ENCODE measurements at regions not wholly inside any gene's neighbourhood (a gene's known extent, or its start where the extent isn't known, plus 50 kb on each side); places are given as distances from the start of the nearest gene placed in this dataset.

DNA sequence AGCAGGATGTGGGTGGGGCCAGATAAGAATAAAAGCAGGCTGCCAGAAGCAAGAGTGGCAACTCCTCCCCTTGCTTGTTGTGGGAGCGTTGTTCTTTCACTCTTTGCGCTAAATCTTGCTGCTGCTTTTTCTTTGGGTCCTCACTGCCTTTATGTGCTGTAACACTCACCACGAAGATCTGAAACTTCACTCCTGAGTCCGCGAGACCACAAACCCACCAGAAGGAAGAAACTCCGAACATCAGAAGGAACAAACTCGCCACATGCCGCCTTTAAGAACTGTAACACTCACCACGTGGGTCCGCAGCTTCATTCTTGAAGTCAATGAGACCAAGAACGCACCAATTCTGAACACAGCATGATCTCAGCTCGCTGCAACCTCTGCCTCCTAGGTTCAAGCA lies 72.9 kb downstream of the IL12A start:
- TF ChIP-seq, protein P1, sequence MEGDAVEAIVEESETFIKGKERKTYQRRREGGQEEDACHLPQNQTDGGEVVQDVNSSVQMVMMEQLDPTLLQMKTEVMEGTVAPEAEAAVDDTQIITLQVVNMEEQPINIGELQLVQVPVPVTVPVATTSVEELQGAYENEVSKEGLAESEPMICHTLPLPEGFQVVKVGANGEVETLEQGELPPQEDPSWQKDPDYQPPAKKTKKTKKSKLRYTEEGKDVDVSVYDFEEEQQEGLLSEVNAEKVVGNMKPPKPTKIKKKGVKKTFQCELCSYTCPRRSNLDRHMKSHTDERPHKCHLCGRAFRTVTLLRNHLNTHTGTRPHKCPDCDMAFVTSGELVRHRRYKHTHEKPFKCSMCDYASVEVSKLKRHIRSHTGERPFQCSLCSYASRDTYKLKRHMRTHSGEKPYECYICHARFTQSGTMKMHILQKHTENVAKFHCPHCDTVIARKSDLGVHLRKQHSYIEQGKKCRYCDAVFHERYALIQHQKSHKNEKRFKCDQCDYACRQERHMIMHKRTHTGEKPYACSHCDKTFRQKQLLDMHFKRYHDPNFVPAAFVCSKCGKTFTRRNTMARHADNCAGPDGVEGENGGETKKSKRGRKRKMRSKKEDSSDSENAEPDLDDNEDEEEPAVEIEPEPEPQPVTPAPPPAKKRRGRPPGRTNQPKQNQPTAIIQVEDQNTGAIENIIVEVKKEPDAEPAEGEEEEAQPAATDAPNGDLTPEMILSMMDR (conservative IDR thresholded peaks at IDR 0.05) = no peak
- no peaks in the 10 kb centered on the region for H3K79me1 ChIP-seq (ENCODE audit: insufficient read depth, low read depth, low read length, poor library complexity, severe bottlenecking)
- no peak overlapping the region for H3K14ac ChIP-seq (ENCODE audit: insufficient read depth, low read length)
- no peak overlapping the region for H3K18ac ChIP-seq (ENCODE audit: insufficient read length, low read depth, low read length)
- no peak overlapping the region for H3K9ac ChIP-seq (ENCODE audit: extremely low read depth, insufficient read length, low read length)
- H2AFZ ChIP-seq (ENCODE audit: low read length) = no peak overlapping the region
- H3K56ac ChIP-seq (ENCODE audit: insufficient read length, low read depth, low read length) = no peak overlapping the region
- Mint-ChIP-seq H3K9me3 (no peaks in the 10 kb centered on the region; a peak in 1 of 5 replicates), H3K4me1 (no peaks in the 10 kb centered on the region), H3K4me3 (no peak overlapping the region), H3K27me3 (ENCODE audit: low read depth) (no peaks in the 10 kb centered on the region), H3K27ac (no peak overlapping the region), H3K36me3 (ENCODE audit: insufficient read depth in 1 of 3, low read depth in 3 of 3) (no peaks in the 10 kb centered on the region)
- no peak overlapping the region for H3K4ac ChIP-seq (ENCODE audit: low read depth, low read length)
- no peaks in the 10 kb centered on the region for H3K4me1 ChIP-seq (ENCODE audit: insufficient read depth, low read length)
- no CpG with 5 or more reads among the region's 12 CpGs for WGBS (ENCODE audit: extremely low coverage, insufficient read length, low lambda C conversion rate)
- no peak overlapping the region for H2BK15ac ChIP-seq (ENCODE audit: low read depth, low read length)
- H4K91ac ChIP-seq (ENCODE audit: insufficient read length, low read depth, low read length) = no peak overlapping the region
- no peak for DNase-seq
- H2BK5ac ChIP-seq (ENCODE audit: insufficient read length, low read length) = no peak overlapping the region
- no peak overlapping the region for H2BK20ac ChIP-seq (ENCODE audit: low read depth, low read length, poor library complexity, severe bottlenecking)
- H3K23me2 ChIP-seq (ENCODE audit: insufficient read length, low read depth, low read length, poor library complexity, severe bottlenecking) = no peaks in the 10 kb centered on the region
- H4K5ac ChIP-seq (ENCODE audit: insufficient read length, low read depth, low read length) = no peak overlapping the region
- H2BK12ac ChIP-seq (ENCODE audit: insufficient read length, low read depth, low read length) = no peak overlapping the region
- no peaks in the 10 kb centered on the region for H4K20me1 ChIP-seq (ENCODE audit: control insufficient read depth, insufficient read depth, insufficient read length)
- no peak overlapping the region for H2BK120ac ChIP-seq (ENCODE audit: low read depth, low read length, poor library complexity, severe bottlenecking)
- no peaks in the 10 kb centered on the region for H3K79me2 ChIP-seq (ENCODE audit: insufficient read depth, low read length)
- H3K23ac ChIP-seq (ENCODE audit: insufficient read length, low read depth, low read length) = no peak overlapping the region
- no peak overlapping the region for H3T11ph ChIP-seq (ENCODE audit: low read length)
- no peak overlapping the region for H3K27ac ChIP-seq (ENCODE audit: insufficient read length, low read depth, low read length)
- H3K4me2 ChIP-seq (ENCODE audit: insufficient read depth, insufficient read length, low read length) = no peak overlapping the region
- no peak overlapping the region for H2AK5ac ChIP-seq (ENCODE audit: insufficient read length, low read length)
- no peaks in the 10 kb centered on the region for H3K9me3 ChIP-seq (ENCODE audit: control insufficient read depth, low read depth, low read length)
- H3K27me3 ChIP-seq (ENCODE audit: insufficient read depth, low read length) = no peaks in the 10 kb centered on the region
- H4K8ac ChIP-seq (replicated peaks; ENCODE audit: insufficient read length, low read depth, low read length) = no peak overlapping the region
